Activated naive CD8-positive, alpha-beta T cell treated with anti-CD3 and anti-CD28 coated beads, Interleukin-2, amount 50 U/mL, for 24 hours (primary cell): ENCODE measurements at regions not wholly inside any gene's neighbourhood (a gene's known extent, or its start where the extent isn't known, plus 50 kb on each side); places are given as distances from the start of the nearest gene placed in this dataset.
"Not testable (repeated sequence)": the region's sequence is repeated elsewhere in the genome, so short reads cannot be mapped to it uniquely, and the experiment has no call there.

Experiments
- ATAC-seq: fragments of 150-1000 bp; cut with Tn5 transposase; one replicate; pipeline ENCODE4 v1.10.0; 2021
- DNase-seq: peaks from one replicate; pipeline ENCODE4 v3.0.0; 2021
- H3K27ac Mint-ChIP-seq: one replicate; pipeline ENCODE4 v1.8.0; 2021; ENCODE audit warnings: mild to moderate bottlenecking, mixed read lengths
- H3K27me3 Mint-ChIP-seq: one replicate; pipeline ENCODE4 v1.8.0; 2021; ENCODE audit warnings: mixed read lengths
- H3K36me3 Mint-ChIP-seq: one replicate; pipeline ENCODE4 v1.8.0; 2021; ENCODE audit warnings: low read depth, mixed read lengths
- H3K4me1 Mint-ChIP-seq: one replicate; pipeline ENCODE4 v1.8.0; 2021; ENCODE audit warnings: mixed read lengths
- H3K4me3 Mint-ChIP-seq: one replicate; pipeline ENCODE4 v1.8.0; 2021; ENCODE audit warnings: mild to moderate bottlenecking, moderate library complexity, mixed read lengths
- H3K9me3 Mint-ChIP-seq: one replicate; pipeline ENCODE4 v1.8.0; 2021; ENCODE audit warnings: mixed read lengths

GRCh38 chr13:50544211-50544610 lies 299.3 kb downstream of the DLEU7 start:
- H3K36me3 Mint-ChIP-seq: no peaks in the 10 kb centered on the region
- H3K4me3 Mint-ChIP-seq: no peak overlapping the region
- H3K9me3 Mint-ChIP-seq: no peaks in the 10 kb centered on the region
- ATAC-seq (no peak), DNase-seq (no peak)
- H3K27ac Mint-ChIP-seq: no peak overlapping the region
- no peaks in the 10 kb centered on the region for H3K4me1 Mint-ChIP-seq
- H3K27me3 Mint-ChIP-seq: peaks cover 2% of the 10 kb centered on the region

GRCh38 chr13:50547175-50547574 lies 296.3 kb downstream of the DLEU7 start:
- H3K27me3 Mint-ChIP-seq, H3K27ac Mint-ChIP-seq, H3K36me3 Mint-ChIP-seq, H3K9me3 Mint-ChIP-seq, H3K4me3 Mint-ChIP-seq, H3K4me1 Mint-ChIP-seq, ATAC-seq, DNase-seq: not testable (repeated sequence)

- Mint-ChIP-seq H3K36me3 (no peaks in the 10 kb centered on the region), H3K9me3 (peaks cover under 1% of the 10 kb centered on the region), H3K4me1 (no peaks in the 10 kb centered on the region), H3K4me3 (no peak overlapping the region), H3K27ac (no peak overlapping the region), H3K27me3 (no peaks in the 10 kb centered on the region)
- no peak for DNase-seq
- ATAC-seq: no peak
Measured at GRCh38 chr13:50548586-50548985, 294.9 kb downstream of the DLEU7 start.

- ATAC-seq: no peak
- no peak for DNase-seq
- H3K36me3 Mint-ChIP-seq: no peaks in the 10 kb centered on the region
- no peak overlapping the region for H3K4me3 Mint-ChIP-seq
- H3K4me1 Mint-ChIP-seq: no peaks in the 10 kb centered on the region
- peaks cover 2% of the 10 kb centered on the region for H3K27me3 Mint-ChIP-seq
- H3K9me3 Mint-ChIP-seq: peaks cover 4% of the 10 kb centered on the region
- no peak overlapping the region for H3K27ac Mint-ChIP-seq
Measured at GRCh38 chr13:50549221-50549942, 294.1 kb downstream of the DLEU7 start.

GRCh38 chr13:50550151-50550550 lies 293.3 kb downstream of the DLEU7 start:
- peaks cover 2% of the 10 kb centered on the region for H3K27me3 Mint-ChIP-seq
- H3K9me3 Mint-ChIP-seq: peaks cover 4% of the 10 kb centered on the region

GRCh38 chr13:50552424-50552966 lies 291.0 kb downstream of the DLEU7 start:
- H3K4me3 Mint-ChIP-seq: no peak overlapping the region
- H3K36me3 Mint-ChIP-seq: no peaks in the 10 kb centered on the region
- H3K27ac Mint-ChIP-seq: no peak overlapping the region
- peaks cover 2% of the 10 kb centered on the region for H3K27me3 Mint-ChIP-seq
- ATAC-seq (no peak), DNase-seq (no peak)
- H3K9me3 Mint-ChIP-seq: peaks cover 4% of the 10 kb centered on the region
- no peaks in the 10 kb centered on the region for H3K4me1 Mint-ChIP-seq

More at GRCh38 chr13:50550151-50550550, 293.3 kb downstream of the DLEU7 start:
- DNase-seq (no peak), ATAC-seq (no peak)
- no peaks in the 10 kb centered on the region for H3K4me1 Mint-ChIP-seq
- H3K36me3 Mint-ChIP-seq: no peaks in the 10 kb centered on the region
- no peak overlapping the region for H3K27ac Mint-ChIP-seq
- H3K4me3 Mint-ChIP-seq: no peak overlapping the region

GRCh38 chr13:50561739-50562138 lies 281.8 kb downstream of the DLEU7 start:
- peaks cover 3% of the 10 kb centered on the region for H3K36me3 Mint-ChIP-seq
- H3K27me3 Mint-ChIP-seq: no peaks in the 10 kb centered on the region
- H3K4me3 Mint-ChIP-seq: no peak overlapping the region
- no peak for ATAC-seq
- peaks cover 7% of the 10 kb centered on the region for H3K9me3 Mint-ChIP-seq
- H3K27ac Mint-ChIP-seq: no peak overlapping the region
- no peak for DNase-seq
- no peaks in the 10 kb centered on the region for H3K4me1 Mint-ChIP-seq

- ATAC-seq (no peak), DNase-seq (no peak)
- Mint-ChIP-seq H3K4me3 (no peak overlapping the region), H3K27me3 (no peaks in the 10 kb centered on the region), H3K36me3 (peaks cover 7% of the 10 kb centered on the region), H3K9me3 (peaks cover 15% of the 10 kb centered on the region), H3K4me1 (no peaks in the 10 kb centered on the region), H3K27ac (no peak overlapping the region)
Measured at GRCh38 chr13:50566646-50567045, 276.8 kb downstream of the DLEU7 start.

GRCh38 chr13:50572129-50572528 lies 271.4 kb downstream of the DLEU7 start:
- peaks cover 2% of the 10 kb centered on the region for H3K36me3 Mint-ChIP-seq
- no peak overlapping the region for H3K27ac Mint-ChIP-seq
- ATAC-seq (no peak), DNase-seq (no peak)
- H3K27me3 Mint-ChIP-seq: peaks cover 1% of the 10 kb centered on the region
- peaks cover 4% of the 10 kb centered on the region for H3K9me3 Mint-ChIP-seq
- no peak overlapping the region for H3K4me3 Mint-ChIP-seq
- peaks cover 4% of the 10 kb centered on the region for H3K4me1 Mint-ChIP-seq

- peaks cover 1% of the 10 kb centered on the region for H3K27me3 Mint-ChIP-seq
- peaks cover 4% of the 10 kb centered on the region for H3K4me1 Mint-ChIP-seq
- no peak for DNase-seq
- H3K36me3 Mint-ChIP-seq: no peaks in the 10 kb centered on the region
- H3K4me3 Mint-ChIP-seq: no peak overlapping the region
- H3K27ac Mint-ChIP-seq: no peak overlapping the region
- H3K9me3 Mint-ChIP-seq: no peaks in the 10 kb centered on the region
- ATAC-seq: no peak
Measured at GRCh38 chr13:50573066-50573465, 270.4 kb downstream of the DLEU7 start.

- H3K4me1 Mint-ChIP-seq: peaks cover 4% of the 10 kb centered on the region
- no peak for ATAC-seq
- H3K9me3 Mint-ChIP-seq: no peaks in the 10 kb centered on the region
- no peak overlapping the region for H3K27ac Mint-ChIP-seq
- no peaks in the 10 kb centered on the region for H3K36me3 Mint-ChIP-seq
- H3K4me3 Mint-ChIP-seq: no peak overlapping the region
- peaks cover 1% of the 10 kb centered on the region for H3K27me3 Mint-ChIP-seq
- DNase-seq: no peak
Measured at GRCh38 chr13:50574731-50575130, 268.8 kb downstream of the DLEU7 start.

GRCh38 chr13:50575138-50575537 lies 268.4 kb downstream of the DLEU7 start:
- Mint-ChIP-seq H3K27ac (no peak overlapping the region), H3K9me3 (no peaks in the 10 kb centered on the region), H3K27me3 (peaks cover 1% of the 10 kb centered on the region), H3K4me1 (peaks cover 4% of the 10 kb centered on the region), H3K4me3 (no peak overlapping the region), H3K36me3 (no peaks in the 10 kb centered on the region)
- no peak for ATAC-seq
- DNase-seq: no peak

- H3K27me3 Mint-ChIP-seq: peaks cover 1% of the 10 kb centered on the region
- DNase-seq (no peak), ATAC-seq (no peak)
- H3K4me1 Mint-ChIP-seq: peaks cover 11% of the 10 kb centered on the region
- H3K27ac Mint-ChIP-seq: no peak overlapping the region
- no peaks in the 10 kb centered on the region for H3K9me3 Mint-ChIP-seq
- no peaks in the 10 kb centered on the region for H3K36me3 Mint-ChIP-seq
- H3K4me3 Mint-ChIP-seq: no peak overlapping the region
Measured at GRCh38 chr13:50576156-50576555, 267.3 kb downstream of the DLEU7 start.

GRCh38 chr13:50577806-50578205 lies 265.7 kb downstream of the DLEU7 start:
- DNase-seq (no peak), ATAC-seq (no peak)
- H3K27me3 Mint-ChIP-seq: peaks cover 1% of the 10 kb centered on the region
- peaks cover 15% of the 10 kb centered on the region for H3K4me1 Mint-ChIP-seq
- H3K4me3 Mint-ChIP-seq: no peak overlapping the region
- H3K36me3 Mint-ChIP-seq: no peaks in the 10 kb centered on the region
- no peaks in the 10 kb centered on the region for H3K9me3 Mint-ChIP-seq
- H3K27ac Mint-ChIP-seq: no peak overlapping the region

- Mint-ChIP-seq H3K27me3 (peaks cover 1% of the 10 kb centered on the region), H3K27ac (no peak overlapping the region), H3K4me1 (peaks cover 11% of the 10 kb centered on the region), H3K4me3 (no peak overlapping the region), H3K36me3 (no peaks in the 10 kb centered on the region), H3K9me3 (no peaks in the 10 kb centered on the region)
- no peak for DNase-seq
- peak; percentile 78 for ATAC-seq
Measured at GRCh38 chr13:50580684-50581305, 262.7 kb downstream of the DLEU7 start.
